ENCODE measurements at regions not wholly inside any gene's neighbourhood (a gene's known extent, or its start where the extent isn't known, plus 50 kb on each side); places are given as distances from the start of the nearest gene placed in this dataset.

DNA sequence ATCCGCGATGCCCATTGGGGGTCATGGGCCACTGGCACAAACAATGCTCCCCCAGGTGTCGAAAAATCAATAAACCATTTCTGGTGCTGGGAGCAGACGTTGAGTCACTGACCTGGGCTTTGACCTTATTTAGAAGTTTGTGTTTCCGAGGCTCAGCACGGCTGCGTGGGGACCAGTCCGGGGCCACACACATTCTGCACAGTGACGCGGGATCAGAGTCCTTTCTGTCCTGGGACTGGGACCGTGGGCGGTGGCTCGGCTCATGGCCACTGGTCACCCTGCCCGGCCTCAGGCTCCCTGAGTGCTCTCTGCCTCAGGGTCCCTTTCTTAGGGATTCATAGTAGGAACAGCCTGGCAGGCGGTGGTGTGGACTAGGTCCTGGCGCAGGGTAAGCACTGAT lies 1266.0 kb downstream of the BRD1 start:
- no peak overlapping the region for H3K4me3 ChIP-seq (ENCODE audit: control insufficient read depth, low read depth, low read length)
- TF ChIP-seq, protein P1, sequence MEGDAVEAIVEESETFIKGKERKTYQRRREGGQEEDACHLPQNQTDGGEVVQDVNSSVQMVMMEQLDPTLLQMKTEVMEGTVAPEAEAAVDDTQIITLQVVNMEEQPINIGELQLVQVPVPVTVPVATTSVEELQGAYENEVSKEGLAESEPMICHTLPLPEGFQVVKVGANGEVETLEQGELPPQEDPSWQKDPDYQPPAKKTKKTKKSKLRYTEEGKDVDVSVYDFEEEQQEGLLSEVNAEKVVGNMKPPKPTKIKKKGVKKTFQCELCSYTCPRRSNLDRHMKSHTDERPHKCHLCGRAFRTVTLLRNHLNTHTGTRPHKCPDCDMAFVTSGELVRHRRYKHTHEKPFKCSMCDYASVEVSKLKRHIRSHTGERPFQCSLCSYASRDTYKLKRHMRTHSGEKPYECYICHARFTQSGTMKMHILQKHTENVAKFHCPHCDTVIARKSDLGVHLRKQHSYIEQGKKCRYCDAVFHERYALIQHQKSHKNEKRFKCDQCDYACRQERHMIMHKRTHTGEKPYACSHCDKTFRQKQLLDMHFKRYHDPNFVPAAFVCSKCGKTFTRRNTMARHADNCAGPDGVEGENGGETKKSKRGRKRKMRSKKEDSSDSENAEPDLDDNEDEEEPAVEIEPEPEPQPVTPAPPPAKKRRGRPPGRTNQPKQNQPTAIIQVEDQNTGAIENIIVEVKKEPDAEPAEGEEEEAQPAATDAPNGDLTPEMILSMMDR (IDR thresholded peaks at IDR 0.05; ENCODE audit: control insufficient read depth, insufficient read depth, low read depth, low read length, missing control alignments) = no peak
- no peak for DNase-seq (ENCODE audit: low read depth)

DNA sequence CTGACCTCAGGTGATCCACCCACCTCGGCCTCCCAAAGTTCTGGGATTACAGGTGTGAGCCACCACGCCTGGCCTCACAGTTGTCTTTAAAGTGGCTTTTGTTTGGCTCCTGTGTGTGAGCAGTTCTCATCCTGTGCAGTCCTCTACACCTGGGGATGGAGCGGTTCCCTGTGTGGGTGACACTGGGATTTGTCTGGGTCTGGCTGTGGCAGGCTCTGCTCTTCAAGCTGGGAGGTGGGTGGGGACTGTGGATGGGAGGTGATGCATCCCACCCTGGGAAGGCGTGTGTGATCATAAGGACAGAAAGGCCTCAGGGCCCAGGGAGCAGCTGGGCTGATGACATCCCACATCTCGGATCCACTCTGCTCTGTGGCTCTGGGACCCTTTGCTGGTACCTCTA lies 1266.8 kb downstream of the BRD1 start:
- no peak for DNase-seq (ENCODE audit: low read depth)
- TF ChIP-seq, protein P1 (IDR thresholded peaks at IDR 0.05; ENCODE audit: control insufficient read depth, insufficient read depth, low read depth, low read length, missing control alignments) = no peak
- no peak overlapping the region for H3K4me3 ChIP-seq (ENCODE audit: control insufficient read depth, low read depth, low read length)

DNA sequence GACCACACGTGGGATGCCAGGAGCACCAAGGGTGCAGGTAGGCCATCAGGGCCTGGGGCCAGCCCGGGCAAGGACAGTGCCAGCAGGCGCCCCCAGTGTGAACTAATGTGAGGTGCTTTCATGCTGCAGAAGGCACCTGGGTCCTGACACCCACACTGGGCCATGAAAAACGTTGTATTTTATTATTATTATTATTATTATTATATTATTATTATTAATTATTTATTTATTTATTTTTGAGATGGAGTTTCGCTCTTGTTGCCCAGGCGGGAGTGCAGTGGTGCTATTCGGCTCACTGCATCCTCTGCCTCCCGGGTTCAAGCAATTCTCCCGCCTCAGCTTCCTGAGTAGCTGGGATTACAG lies 1267.3 kb downstream of the BRD1 start:
- TF ChIP-seq, protein P1 (IDR thresholded peaks at IDR 0.05; ENCODE audit: control insufficient read depth, insufficient read depth, low read depth, low read length, missing control alignments) = no peak
- H3K4me3 ChIP-seq (ENCODE audit: control insufficient read depth, low read depth, low read length) = no peak overlapping the region
- DNase-seq (ENCODE audit: low read depth) = no peak

DNA sequence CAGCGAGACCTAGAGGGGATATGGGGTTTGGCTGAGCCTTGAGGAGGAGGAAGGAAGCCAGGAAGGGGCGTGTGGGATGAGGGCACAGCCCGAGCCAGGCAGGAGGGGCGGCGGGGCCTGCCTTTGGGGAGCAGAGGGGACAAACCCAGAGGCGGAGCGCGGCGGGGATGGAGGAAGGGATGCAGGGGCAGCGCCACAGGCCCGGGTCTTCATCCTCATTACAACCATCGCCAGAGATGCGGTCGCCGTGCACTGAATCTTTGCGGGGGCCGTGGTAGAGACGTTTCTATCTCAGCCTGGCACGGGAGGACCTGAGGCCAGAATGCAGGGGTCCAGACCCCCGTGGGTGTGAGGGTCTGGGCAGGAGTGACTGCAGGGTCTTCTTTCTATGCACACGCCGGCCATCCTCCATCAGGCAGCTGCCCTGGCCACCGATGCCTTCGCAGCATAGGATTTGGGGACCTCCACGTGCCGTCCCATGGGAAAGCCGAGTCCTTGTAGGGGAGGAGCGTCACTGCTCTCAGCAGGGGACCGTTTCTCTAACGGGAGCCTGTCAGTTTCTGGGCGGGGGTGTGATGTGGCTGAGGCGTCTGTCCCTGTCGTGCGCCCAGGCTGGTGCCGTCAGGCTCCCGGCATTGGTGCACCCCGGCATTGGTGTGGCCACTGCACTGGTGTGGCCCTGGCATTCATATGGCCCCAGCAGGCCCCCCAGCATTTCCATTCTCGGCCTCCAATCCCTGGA lies 1267.9 kb downstream of the BRD1 start:
- H3K4me3 ChIP-seq (ENCODE audit: control insufficient read depth, low read depth, low read length) = no peak overlapping the region
- TF ChIP-seq, protein P1 (IDR thresholded peaks at IDR 0.05; ENCODE audit: control insufficient read depth, insufficient read depth, low read depth, low read length, missing control alignments) = no peak
- DNase-seq (ENCODE audit: low read depth) = no peak

DNA sequence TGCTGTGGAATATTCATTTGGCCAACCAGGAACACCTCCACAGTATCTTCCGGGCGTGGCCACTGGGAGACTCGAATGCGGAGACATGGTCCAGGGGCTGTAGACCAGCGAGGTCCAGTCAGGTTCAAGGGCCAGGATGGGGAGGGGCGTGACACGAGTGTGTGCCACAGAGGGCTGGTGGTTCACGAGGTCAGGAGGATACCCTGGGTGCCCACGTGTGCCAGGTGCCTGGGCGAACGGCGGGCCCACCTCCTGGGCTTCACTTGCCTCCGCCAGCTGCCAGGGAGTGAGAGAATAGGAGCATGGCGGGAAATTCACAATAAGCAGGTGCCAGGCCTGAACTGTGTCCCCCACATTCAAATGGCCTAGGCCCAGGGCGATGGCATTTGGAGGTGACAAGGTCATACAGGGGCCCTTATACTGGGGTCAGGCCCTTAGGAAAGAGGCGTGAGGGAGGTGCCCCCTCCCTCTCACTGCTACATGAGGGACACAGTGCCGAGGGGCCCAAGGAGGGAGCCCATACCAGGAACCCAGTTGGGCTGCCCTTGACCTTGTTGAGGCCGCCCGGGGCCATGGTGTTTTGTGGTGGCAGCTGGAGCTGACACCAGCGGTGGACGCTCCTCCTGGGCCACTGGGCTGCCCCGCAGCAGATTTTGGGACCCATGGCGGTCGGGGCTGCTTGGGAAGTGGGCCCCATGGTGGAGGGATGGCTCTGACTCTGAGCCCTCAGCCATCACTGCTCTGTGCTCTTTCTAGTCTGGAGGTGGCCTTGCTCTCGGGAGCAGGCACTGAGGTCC lies 1268.9 kb downstream of the BRD1 start:
- no peak overlapping the region for H3K4me3 ChIP-seq (ENCODE audit: control insufficient read depth, low read depth, low read length)
- no peak for DNase-seq (ENCODE audit: low read depth)
- TF ChIP-seq, protein P1 (IDR thresholded peaks at IDR 0.05; ENCODE audit: control insufficient read depth, insufficient read depth, low read depth, low read length, missing control alignments) = no peak

DNA sequence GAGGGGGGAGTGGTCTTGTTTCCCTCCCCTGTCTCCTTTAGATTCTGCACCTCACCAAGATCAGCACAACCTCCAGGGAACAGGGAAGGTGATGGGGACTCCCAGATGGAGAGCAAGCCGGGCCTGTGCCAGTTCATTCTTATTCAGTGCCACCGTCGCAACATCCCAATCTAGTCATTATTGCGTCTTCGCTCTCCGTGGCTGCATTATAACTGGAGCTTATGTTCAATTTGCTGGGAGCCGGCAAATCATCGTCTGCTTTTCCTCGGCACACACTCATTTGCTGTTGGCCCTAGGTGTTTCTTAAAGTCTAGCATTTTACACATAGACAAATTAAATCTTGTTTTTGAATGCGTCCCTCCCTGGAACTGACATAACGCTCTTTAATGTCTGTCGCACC lies 1269.7 kb downstream of the BRD1 start:
- DNase-seq (ENCODE audit: low read depth) = no peak
- H3K4me3 ChIP-seq (ENCODE audit: control insufficient read depth, low read depth, low read length) = no peak overlapping the region
- TF ChIP-seq, protein P1 (IDR thresholded peaks at IDR 0.05; ENCODE audit: control insufficient read depth, insufficient read depth, low read depth, low read length, missing control alignments) = no peak

Measured in AG09309 (cell line).